GM18868 (cell line): ENCODE measurements at regions not wholly inside any gene's neighbourhood (a gene's known extent, or its start where the extent isn't known, plus 50 kb on each side); places are given as distances from the start of the nearest gene placed in this dataset.

Source experiments
- ATAC-seq: cut with Tn5 transposase; IDR thresholded peaks from one replicate; pipeline ENCODE4 v1.9.1; 2021; ENCODE audit warnings: mild to moderate bottlenecking, moderate library complexity; ENCODE audit not compliant: unreplicated experiment

GRCh38 chr6:105967917-105968602 lies 118.1 kb upstream of the PRDM1 start:
- no peak for ATAC-seq

- ATAC-seq: no peak
These were observed 119.7 kb upstream of the PRDM1 start for GRCh38 chr6:105966481-105966880.

- no peak for ATAC-seq
These were observed 121.0 kb upstream of the PRDM1 start for GRCh38 chr6:105964979-105965760.

GRCh38 chr6:105954148-105954547 lies 132.0 kb upstream of the PRDM1 start:
- ATAC-seq: no peak

- no peak for ATAC-seq
These were observed 133.1 kb upstream of the PRDM1 start for GRCh38 chr6:105952772-105953690.

- no peak for ATAC-seq
These were observed 133.8 kb upstream of the PRDM1 start for GRCh38 chr6:105952326-105952725.

GRCh38 chr6:105951322-105951721 lies 134.8 kb upstream of the PRDM1 start:
- no peak for ATAC-seq

- no peak for ATAC-seq
These were observed 136.3 kb upstream of the PRDM1 start for GRCh38 chr6:105949869-105950268.

GRCh38 chr6:105943514-105943913 lies 142.6 kb upstream of the PRDM1 start:
- no peak for ATAC-seq

- no peak for ATAC-seq
These were observed 144.3 kb upstream of the PRDM1 start for GRCh38 chr6:105941621-105942412.

- ATAC-seq: no peak
These were observed 145.1 kb upstream of the PRDM1 start for GRCh38 chr6:105940990-105941389.

- ATAC-seq: no peak
These were observed 149.2 kb upstream of the PRDM1 start for GRCh38 chr6:105936972-105937371.

GRCh38 chr6:105935416-105935815 lies 150.7 kb upstream of the PRDM1 start:
- ATAC-seq: no peak

- no peak for ATAC-seq
These were observed 151.4 kb upstream of the PRDM1 start for GRCh38 chr6:105934708-105935107.

GRCh38 chr6:105932440-105932839 lies 153.7 kb upstream of the PRDM1 start:
- ATAC-seq: no peak

GRCh38 chr6:105929626-105930025 lies 156.5 kb upstream of the PRDM1 start:
- no peak for ATAC-seq

GRCh38 chr6:105926318-105926717 lies 159.8 kb upstream of the PRDM1 start:
- no peak for ATAC-seq

GRCh38 chr6:105925706-105926105 lies 160.4 kb upstream of the PRDM1 start:
- ATAC-seq: no peak

GRCh38 chr6:105921781-105922180 lies 164.4 kb upstream of the PRDM1 start:
- no peak for ATAC-seq

GRCh38 chr6:105920071-105920470 lies 166.1 kb upstream of the PRDM1 start:
- ATAC-seq: no peak
